GM15510 (cell line): ENCODE measurements at regions not wholly inside any gene's neighbourhood (a gene's known extent, or its start where the extent isn't known, plus 50 kb on each side); places are given as distances from the start of the nearest gene placed in this dataset.

Source experiments
- POLR2A ChIP-seq: IDR thresholded peaks from 3 replicates; pipeline ENCODE4 v1.6.1; 2011; ENCODE audit warnings: borderline replicate concordance; ENCODE audit not compliant: insufficient read length; ENCODE audit errors: extremely low read depth

- no peak for TF ChIP-seq POLR2A
These were observed 579.0 kb downstream of the TBC1D22A start for GRCh38 chr22:47341464-47341863.

GRCh38 chr22:47340851-47341436, 578.5 kb downstream of the TBC1D22A start:
- no peak for TF ChIP-seq POLR2A

GRCh38 chr22:47337161-47337621, 574.7 kb downstream of the TBC1D22A start:
- no peak for TF ChIP-seq POLR2A

- no peak for TF ChIP-seq POLR2A
These were observed 573.5 kb downstream of the TBC1D22A start for GRCh38 chr22:47335958-47336357.

GRCh38 chr22:47335460-47335859, 573.0 kb downstream of the TBC1D22A start:
- TF ChIP-seq POLR2A, result no peak

- TF ChIP-seq POLR2A, result no peak
These were observed 572.2 kb downstream of the TBC1D22A start for GRCh38 chr22:47334601-47335000.

- no peak for TF ChIP-seq POLR2A
These were observed 571.2 kb downstream of the TBC1D22A start for GRCh38 chr22:47333625-47334024.

- TF ChIP-seq POLR2A, result no peak
These were observed 570.0 kb downstream of the TBC1D22A start for GRCh38 chr22:47332246-47332980.

GRCh38 chr22:47331750-47332149, 569.3 kb downstream of the TBC1D22A start:
- TF ChIP-seq POLR2A, result no peak

GRCh38 chr22:47329727-47330650, 567.5 kb downstream of the TBC1D22A start:
- TF ChIP-seq POLR2A, result no peak

GRCh38 chr22:47328550-47329243, 566.2 kb downstream of the TBC1D22A start:
- no peak for TF ChIP-seq POLR2A

- TF ChIP-seq POLR2A, result no peak
These were observed 564.8 kb downstream of the TBC1D22A start for GRCh38 chr22:47327241-47327640.

GRCh38 chr22:47325249-47325648, 562.8 kb downstream of the TBC1D22A start:
- TF ChIP-seq POLR2A, result no peak

- TF ChIP-seq POLR2A, result no peak
These were observed 562.1 kb downstream of the TBC1D22A start for GRCh38 chr22:47324435-47324990.

- no peak for TF ChIP-seq POLR2A
These were observed 561.1 kb downstream of the TBC1D22A start for GRCh38 chr22:47323518-47323917.

- TF ChIP-seq POLR2A, result no peak
These were observed 560.4 kb downstream of the TBC1D22A start for GRCh38 chr22:47322854-47323253.
